GM12891 (cell line): ENCODE measurements at regions not wholly inside any gene's neighbourhood (a gene's known extent, or its start where the extent isn't known, plus 50 kb on each side); places are given as distances from the start of the nearest gene placed in this dataset.

Source experiments
- PAX5 ChIP-seq: IDR thresholded peaks from 2 replicates; pipeline ENCODE4 v1.6.1; 2011; ENCODE audit warnings: low read length, moderate library complexity, mild to moderate bottlenecking; ENCODE audit not compliant: insufficient read depth, severe bottlenecking
- POLR2A ChIP-seq: IDR thresholded peaks from 2 replicates; pipeline ENCODE4 v1.6.1; 2011; ENCODE audit warnings: low read depth, low read length, control low read depth
- POLR2AphosphoS5 ChIP-seq: IDR thresholded peaks from 2 replicates; pipeline ENCODE4 v1.6.1; 2011; ENCODE audit warnings: low read depth, low read length, control low read depth
- SPI1 ChIP-seq: IDR thresholded peaks from 2 replicates; pipeline ENCODE4 v1.6.1; 2011; ENCODE audit warnings: low read depth, low read length, control low read depth
- TAF1 ChIP-seq: IDR thresholded peaks from 2 replicates; pipeline ENCODE4 v1.6.1; 2011; ENCODE audit warnings: low read depth, low read length, control low read depth

GRCh38 chr12:89828575-89828974, 119.9 kb upstream of the ATP2B1 start:
- TF ChIP-seq POLR2AphosphoS5 (no peak), POLR2A (no peak), SPI1 (no peak), TAF1 (no peak), PAX5 (no peak)
